ENCODE measurements at regions not wholly inside any gene's neighbourhood (a gene's known extent, or its start where the extent isn't known, plus 50 kb on each side); places are given as distances from the start of the nearest gene placed in this dataset.

DNA sequence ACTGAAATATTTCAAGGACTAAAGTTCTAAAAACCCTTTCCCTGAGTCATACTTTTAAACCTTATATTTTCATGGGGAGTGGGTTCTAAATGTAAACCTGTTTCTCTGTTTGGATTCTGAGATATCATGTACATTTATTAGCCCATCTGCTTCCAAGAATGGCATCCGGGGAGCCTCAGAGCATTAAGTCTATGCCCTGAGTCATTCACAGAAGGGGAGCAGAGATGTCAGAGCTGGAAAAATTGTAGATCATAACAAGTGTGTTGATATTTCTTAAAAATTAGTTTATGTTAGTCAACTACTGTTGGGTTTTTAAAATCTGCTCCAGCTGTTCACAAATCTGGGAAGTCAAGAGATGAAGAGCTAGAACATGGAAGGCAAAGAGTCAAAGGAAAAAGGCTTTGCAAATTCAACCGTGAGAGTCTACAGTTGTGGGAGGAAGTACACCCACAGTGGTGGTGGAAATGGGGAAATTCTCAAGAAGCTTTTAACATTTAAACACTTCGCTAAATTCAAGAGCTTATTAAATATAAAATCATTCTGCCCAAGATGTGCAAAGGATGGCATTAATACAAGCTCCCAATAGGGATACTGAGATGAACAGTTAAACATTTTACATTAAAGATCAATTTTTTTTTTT is 70.5 kb upstream of the FLRT2 start:
- no peak for TF ChIP-seq CTCF (IDR thresholded peaks at IDR 0.05; ENCODE audit: extremely low read depth, insufficient read depth, missing control alignments)
- in situ Hi-C loops (cut with MboI; ENCODE audit: low pct_unique_long_range_greater_than_20kb, low sequenced_read_pairs, unreplicated experiment), result no loop called here
- no peak for DNase-seq (ENCODE audit: low spot score)

DNA sequence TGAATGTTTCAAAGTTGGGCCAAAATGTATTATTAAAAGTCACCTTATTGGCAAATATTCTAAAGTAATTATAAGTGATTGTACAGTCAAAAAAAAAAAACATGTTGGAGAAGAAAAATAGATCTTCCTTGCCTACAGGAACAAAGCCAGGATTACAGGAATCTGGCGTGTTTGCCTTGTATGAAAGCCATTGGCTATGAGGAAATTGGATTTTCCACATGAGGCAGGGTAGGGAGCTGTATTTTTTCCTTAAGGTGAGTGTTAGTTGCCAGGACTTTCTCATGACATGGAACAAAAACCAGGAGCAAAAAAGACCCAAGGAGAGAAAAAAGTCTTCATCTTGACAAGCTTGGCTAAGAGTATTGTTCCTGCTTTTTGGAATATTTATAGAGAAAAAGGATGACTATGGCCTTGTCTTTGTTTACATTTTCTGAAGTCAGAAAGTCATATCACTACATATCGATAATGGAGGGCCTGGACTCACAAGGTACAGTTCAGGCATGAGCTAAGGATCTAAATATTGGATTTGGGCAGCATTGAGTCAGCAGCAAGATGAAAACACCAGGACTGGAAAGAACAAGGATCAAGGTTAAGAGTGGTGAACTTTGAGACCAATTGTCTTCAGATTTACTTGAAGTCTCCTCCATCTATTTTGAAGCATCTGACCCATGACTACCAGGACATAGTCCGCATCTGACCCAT is 68.4 kb upstream of the FLRT2 start:
- no peak for DNase-seq (ENCODE audit: low spot score)
- in situ Hi-C loops (cut with MboI; ENCODE audit: low pct_unique_long_range_greater_than_20kb, low sequenced_read_pairs, unreplicated experiment), result no loop called here
- no peak for TF ChIP-seq CTCF (IDR thresholded peaks at IDR 0.05; ENCODE audit: extremely low read depth, insufficient read depth, missing control alignments)

- TF ChIP-seq CTCF (IDR thresholded peaks at IDR 0.05; ENCODE audit: extremely low read depth, insufficient read depth, missing control alignments), result no peak
- DNase-seq (ENCODE audit: low spot score), result no peak
- in situ Hi-C loops (cut with MboI; ENCODE audit: low pct_unique_long_range_greater_than_20kb, low sequenced_read_pairs, unreplicated experiment), result no loop called here
Measured at GRCh38 chr14:85463512-85463911, 66.4 kb upstream of the FLRT2 start.

DNA sequence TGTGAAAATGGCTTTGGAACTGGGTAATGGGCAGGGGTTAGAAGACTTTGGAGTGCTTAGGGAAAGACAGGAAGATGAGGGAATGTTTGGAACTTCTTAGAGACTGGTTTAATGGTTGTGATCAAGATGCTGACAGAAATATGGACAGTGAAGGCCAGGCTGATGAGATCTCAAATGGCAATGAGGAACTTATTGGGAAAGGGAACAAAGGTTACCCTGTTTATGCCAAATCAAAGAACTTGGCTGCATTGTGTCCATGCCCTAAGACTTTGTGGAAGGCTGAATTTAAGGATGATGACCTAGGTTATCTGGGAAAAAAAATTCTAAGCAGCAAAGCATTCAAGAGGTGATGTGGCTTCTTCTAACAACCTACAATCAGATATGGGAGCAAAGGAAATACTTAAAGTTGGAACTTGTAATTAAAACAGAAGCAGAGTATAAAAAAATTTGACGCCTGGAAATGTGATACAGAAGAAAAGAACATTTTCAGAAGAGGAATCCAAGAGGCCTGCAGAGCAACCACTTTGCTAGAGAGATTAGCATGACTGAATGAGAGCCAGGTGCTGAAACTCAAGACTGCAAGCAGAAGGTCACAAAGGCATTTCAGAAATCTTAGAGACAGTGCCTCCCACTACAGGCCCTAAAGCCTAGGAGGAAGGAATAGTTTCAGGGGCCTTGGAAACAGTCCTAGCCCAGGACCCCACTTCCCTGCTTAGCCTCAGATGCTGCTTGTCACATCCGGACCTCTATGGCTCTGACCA is 65.6 kb upstream of the FLRT2 start:
- in situ Hi-C loops (cut with MboI; ENCODE audit: low pct_unique_long_range_greater_than_20kb, low sequenced_read_pairs, unreplicated experiment), result no loop called here
- TF ChIP-seq CTCF (IDR thresholded peaks at IDR 0.05; ENCODE audit: extremely low read depth, insufficient read depth, missing control alignments), result no peak
- DNase-seq (ENCODE audit: low spot score), result no peak

GRCh38 chr14:85466678-85467077 is 63.3 kb upstream of the FLRT2 start:
- TF ChIP-seq CTCF (IDR thresholded peaks at IDR 0.05; ENCODE audit: extremely low read depth, insufficient read depth, missing control alignments), result no peak
- in situ Hi-C loops (cut with MboI; ENCODE audit: low pct_unique_long_range_greater_than_20kb, low sequenced_read_pairs, unreplicated experiment), result no loop called here
- DNase-seq (ENCODE audit: low spot score), result no peak

DNA sequence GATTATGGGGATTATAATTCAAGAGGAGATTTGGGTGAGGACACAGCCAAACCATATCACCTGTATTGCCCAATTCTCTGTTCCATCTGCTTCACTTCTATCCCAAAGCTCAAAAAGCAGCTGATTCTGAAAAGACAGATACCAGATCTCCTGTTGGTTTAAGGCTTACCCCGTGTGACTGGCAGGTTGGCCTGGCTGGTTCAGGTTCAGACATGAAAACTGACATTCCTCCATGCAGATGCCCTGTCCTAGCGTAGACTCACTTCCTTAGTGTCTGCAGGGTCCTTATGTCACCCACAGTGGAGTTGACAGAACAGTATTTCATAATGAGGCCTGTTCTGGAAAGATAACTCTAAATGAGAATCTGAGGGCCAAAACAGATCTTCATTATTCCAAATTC is 61.1 kb upstream of the FLRT2 start:
- no peak for DNase-seq (ENCODE audit: low spot score)
- TF ChIP-seq CTCF (IDR thresholded peaks at IDR 0.05; ENCODE audit: extremely low read depth, insufficient read depth, missing control alignments), result no peak
- in situ Hi-C loops (cut with MboI; ENCODE audit: low pct_unique_long_range_greater_than_20kb, low sequenced_read_pairs, unreplicated experiment), result no loop called here
